Naive B cell (primary cell): ENCODE measurements at regions not wholly inside any gene's neighbourhood (a gene's known extent, or its start where the extent isn't known, plus 50 kb on each side); places are given as distances from the start of the nearest gene placed in this dataset.

Experiments
- ATAC-seq, 2 donors: fragments of 150-1000 bp; cut with Tn5 transposase; 2 replicates each; pipeline ENCODE4 v1.10.0; 2021; ENCODE audit warnings: low read depth in 2 of 2, mild to moderate bottlenecking in 2 of 2, moderate library complexity in 2 of 2
- DNase-seq: peaks from one replicate; pipeline ENCODE4 v3.0.0; 2022
- H3K27ac Mint-ChIP-seq, 6 donors: one replicate each; pipeline ENCODE4 v1.8.0; 2020 to 2022; ENCODE audit warnings: mild to moderate bottlenecking in 6 of 6, mixed read lengths in 6 of 6, moderate library complexity in 5 of 6, inconsistent platforms in 2 of 6
- H3K27me3 Mint-ChIP-seq, 3 donors: one replicate each; pipeline ENCODE4 v1.8.0; 2021 to 2022; ENCODE audit warnings: mixed read lengths in 3 of 3, mild to moderate bottlenecking in 1 of 3
- H3K36me3 Mint-ChIP-seq, 2 donors: one replicate each; pipeline ENCODE4 v1.8.0; 2020 to 2022; ENCODE audit warnings: mixed read lengths in 2 of 2, inconsistent platforms in 1 of 2, mild to moderate bottlenecking in 1 of 2
- H3K4me1 Mint-ChIP-seq, 3 donors: one replicate each; pipeline ENCODE4 v1.8.0; 2020 to 2022; ENCODE audit warnings: mixed read lengths in 3 of 3, inconsistent platforms in 1 of 3, mild to moderate bottlenecking in 1 of 3, moderate library complexity in 1 of 3
- H3K4me3 Mint-ChIP-seq, 8 donors: one replicate each; pipeline ENCODE4 v1.8.0; 2020 to 2022; ENCODE audit warnings: mild to moderate bottlenecking in 8 of 8, mixed read lengths in 8 of 8, moderate library complexity in 8 of 8, inconsistent platforms in 2 of 8
- H3K9me3 Mint-ChIP-seq, 7 donors: one replicate each; pipeline ENCODE4 v1.8.0; 2020 to 2022; ENCODE audit warnings: mixed read lengths in 7 of 7, mild to moderate bottlenecking in 5 of 7, inconsistent platforms in 2 of 7, moderate library complexity in 1 of 7

- Mint-ChIP-seq H3K27me3 (no peaks in the 10 kb centered on the region), H3K4me3 (no peak overlapping the region), H3K36me3 (no peaks in the 10 kb centered on the region), H3K4me1 (no peaks in the 10 kb centered on the region), H3K27ac (no peak overlapping the region), H3K9me3 (peaks cover 0 to 20% (median 2%) of the 10 kb centered on the region in 7 donors)
- ATAC-seq (no peak), DNase-seq (no peak)
Measured at GRCh38 chr12:34344851-34345522, 322.7 kb downstream of the ALG10 start.

DNA sequence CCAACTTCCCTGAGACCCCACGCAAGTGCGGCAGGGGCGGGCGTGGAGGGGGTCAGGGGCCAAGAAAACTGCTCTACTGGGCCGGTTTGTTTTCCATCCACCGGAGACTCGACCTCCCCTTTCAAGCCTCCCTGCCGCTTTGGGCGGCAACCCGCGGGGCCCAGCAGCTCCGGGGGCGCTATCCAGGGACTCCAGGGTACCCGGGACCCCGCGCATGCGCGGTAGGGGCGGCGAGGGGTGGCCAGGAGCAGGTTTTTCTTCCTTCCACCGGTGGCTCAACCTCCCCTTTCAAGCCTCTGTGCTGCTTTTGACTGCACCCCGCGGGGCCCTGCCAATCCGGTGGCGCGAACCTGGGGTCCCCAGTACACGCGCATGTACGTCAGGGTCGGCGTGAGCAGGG lies 323.5 kb downstream of the ALG10 start:
- Mint-ChIP-seq H3K4me1 (no peaks in the 10 kb centered on the region), H3K27ac (no peak overlapping the region), H3K36me3 (no peaks in the 10 kb centered on the region), H3K27me3 (no peaks in the 10 kb centered on the region), H3K9me3 (peaks cover 0 to 20% (median 2%) of the 10 kb centered on the region in 7 donors), H3K4me3 (no peak overlapping the region)
- ATAC-seq, result no peak
- DNase-seq, result no peak

GRCh38 chr12:34346372-34347034 lies 324.2 kb downstream of the ALG10 start:
- no peaks in the 10 kb centered on the region for H3K4me1 Mint-ChIP-seq
- H3K4me3 Mint-ChIP-seq, result no peak overlapping the region
- ATAC-seq, result no peak
- peaks cover 0 to 20% (median 2%) of the 10 kb centered on the region in 7 donors for H3K9me3 Mint-ChIP-seq
- peak overlapping the region in 1 of 6 donors; percentile 41 for H3K27ac Mint-ChIP-seq
- DNase-seq, result no peak
- no peaks in the 10 kb centered on the region for H3K36me3 Mint-ChIP-seq
- H3K27me3 Mint-ChIP-seq, result no peaks in the 10 kb centered on the region

- peak overlapping the region in 1 of 6 donors; percentile 72 for H3K27ac Mint-ChIP-seq
- peaks cover 0 to 16% (median 2%) of the 10 kb centered on the region in 7 donors for H3K9me3 Mint-ChIP-seq
- ATAC-seq (no peak), DNase-seq (no peak)
- no peaks in the 10 kb centered on the region for H3K27me3 Mint-ChIP-seq
- no peak overlapping the region for H3K4me3 Mint-ChIP-seq
- no peaks in the 10 kb centered on the region for H3K36me3 Mint-ChIP-seq
- no peaks in the 10 kb centered on the region for H3K4me1 Mint-ChIP-seq
Measured at GRCh38 chr12:34347367-34347766, 325.1 kb downstream of the ALG10 start.

DNA sequence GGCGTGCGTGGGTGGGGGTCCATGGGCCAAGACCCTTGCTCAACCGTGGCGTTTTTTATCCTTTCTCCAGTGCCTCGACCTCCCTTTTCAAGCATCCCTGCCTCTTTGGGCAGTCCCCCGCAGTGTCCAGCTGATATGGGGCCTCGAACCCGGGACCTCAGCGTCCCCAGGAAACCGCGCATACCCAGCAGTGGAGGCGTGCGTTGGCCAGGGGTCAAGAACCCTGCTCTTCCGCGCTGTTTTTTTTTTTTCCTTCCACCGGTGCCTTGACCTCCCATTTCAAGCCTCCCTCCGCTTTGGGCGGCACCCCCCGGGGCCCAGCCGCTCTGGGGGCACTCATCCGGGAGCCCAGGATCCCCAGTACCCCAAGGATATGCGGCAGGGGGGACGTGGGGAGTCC lies 325.8 kb downstream of the ALG10 start:
- Mint-ChIP-seq H3K27ac (no peak overlapping the region), H3K4me1 (no peaks in the 10 kb centered on the region)

GRCh38 chr12:34348836-34349672 lies 326.8 kb downstream of the ALG10 start:
- H3K36me3 Mint-ChIP-seq, result no peaks in the 10 kb centered on the region
- DNase-seq (no peak), ATAC-seq (no peak)
- H3K27me3 Mint-ChIP-seq, result no peaks in the 10 kb centered on the region
- H3K4me1 Mint-ChIP-seq, result no peaks in the 10 kb centered on the region
- H3K4me3 Mint-ChIP-seq, result no peak overlapping the region
- peaks cover 0 to 14% (median 2%) of the 10 kb centered on the region in 7 donors for H3K9me3 Mint-ChIP-seq
- H3K27ac Mint-ChIP-seq, result no peak overlapping the region

More for the DNA sequence above, 325.8 kb downstream of the ALG10 start:
- Mint-ChIP-seq H3K36me3 (no peaks in the 10 kb centered on the region), H3K9me3 (peaks cover 0 to 16% (median 2%) of the 10 kb centered on the region in 7 donors), H3K27me3 (no peaks in the 10 kb centered on the region), H3K4me3 (no peak overlapping the region)
- DNase-seq (no peak), ATAC-seq (no peak)

GRCh38 chr12:34349673-34349961 lies 327.3 kb downstream of the ALG10 start:
- Mint-ChIP-seq H3K9me3 (peaks cover 0 to 14% (median 2%) of the 10 kb centered on the region in 7 donors), H3K4me3 (no peak overlapping the region), H3K27ac (no peak overlapping the region), H3K27me3 (no peaks in the 10 kb centered on the region), H3K4me1 (no peaks in the 10 kb centered on the region), H3K36me3 (no peaks in the 10 kb centered on the region)
- ATAC-seq (no peak), DNase-seq (no peak)

DNA sequence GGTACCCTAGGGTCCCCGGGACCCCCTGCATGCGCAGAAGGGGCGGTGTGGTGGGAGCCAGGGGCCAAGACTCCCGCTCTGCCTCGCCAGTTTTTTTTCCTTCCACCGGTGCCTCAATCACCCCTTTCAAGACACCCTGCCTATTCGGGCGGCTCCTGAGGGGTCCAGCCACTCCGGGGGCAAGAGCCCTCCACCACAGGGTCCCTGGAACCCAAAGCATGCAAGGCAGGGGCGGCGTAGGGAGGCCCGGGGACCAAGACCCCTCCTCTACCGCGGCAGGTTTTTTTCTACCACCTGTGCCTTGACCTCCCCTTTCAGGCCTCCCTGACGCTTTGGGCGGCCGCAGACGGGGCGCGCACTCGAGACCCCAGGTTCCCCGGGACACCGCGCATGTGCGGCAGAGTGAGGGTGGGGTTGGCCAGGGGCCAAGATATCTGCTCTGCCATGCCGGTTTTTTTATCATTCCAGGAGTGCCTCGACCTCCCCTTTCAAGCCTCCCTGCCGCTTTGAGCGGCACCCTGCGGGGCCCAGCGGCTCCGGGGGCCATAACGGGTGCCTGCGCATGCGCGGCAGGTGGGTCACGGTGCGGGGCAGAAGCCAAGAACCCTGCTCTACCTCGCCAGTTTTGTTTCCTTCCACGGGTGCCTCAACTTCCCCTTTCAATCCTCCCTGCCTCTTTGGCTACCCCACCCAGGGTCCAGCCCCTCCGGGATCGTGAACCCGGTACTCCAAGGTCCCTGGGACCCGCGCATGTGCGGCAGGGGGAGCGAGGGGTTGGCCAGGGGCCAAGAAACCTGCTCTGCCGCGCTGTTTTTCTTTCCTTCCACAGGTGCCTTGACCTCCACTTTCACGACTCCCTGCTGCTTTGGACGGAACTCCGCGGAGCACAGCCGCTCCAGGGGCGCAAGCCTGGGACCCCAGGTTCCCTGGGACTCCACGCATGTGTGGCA lies 328.1 kb downstream of the ALG10 start:
- peaks cover 0 to 12% (median 2%) of the 10 kb centered on the region in 7 donors for H3K9me3 Mint-ChIP-seq
- H3K4me1 Mint-ChIP-seq, result no peaks in the 10 kb centered on the region
- H3K36me3 Mint-ChIP-seq, result no peaks in the 10 kb centered on the region
- ATAC-seq (no peak), DNase-seq (no peak)
- H3K4me3 Mint-ChIP-seq, result peak overlapping the region in 1 of 8 donors; percentile 35
- H3K27me3 Mint-ChIP-seq, result no peaks in the 10 kb centered on the region
- H3K27ac Mint-ChIP-seq, result peak overlapping the region in 1 of 6 donors; percentile 71

DNA sequence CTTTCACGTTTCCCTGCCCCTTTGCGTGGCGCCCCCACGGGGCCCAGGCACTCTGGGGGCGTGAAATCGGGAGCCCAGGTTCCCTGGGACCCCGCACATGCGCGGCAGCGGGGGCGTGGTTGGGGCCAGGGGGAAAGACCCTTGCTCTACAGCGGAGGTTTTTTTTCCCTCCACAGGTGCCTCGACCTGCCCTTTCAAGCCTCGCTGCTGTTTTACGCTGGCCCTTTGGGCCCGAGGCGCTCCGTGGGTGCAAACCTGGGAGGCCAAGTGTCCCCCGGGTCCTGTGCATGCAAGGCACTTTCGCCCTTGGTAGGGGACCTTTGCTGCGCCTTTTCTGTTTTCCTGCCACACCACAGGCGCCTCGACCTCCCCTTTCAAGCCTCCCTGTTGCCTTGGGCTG lies 329.8 kb downstream of the ALG10 start:
- peaks cover 0 to 10% (median 3%) of the 10 kb centered on the region in 7 donors for H3K9me3 Mint-ChIP-seq
- H3K36me3 Mint-ChIP-seq, result no peaks in the 10 kb centered on the region
- no peak for DNase-seq
- no peaks in the 10 kb centered on the region for H3K4me1 Mint-ChIP-seq
- H3K27ac Mint-ChIP-seq, result no peak overlapping the region
- H3K27me3 Mint-ChIP-seq, result no peaks in the 10 kb centered on the region
- no peak overlapping the region for H3K4me3 Mint-ChIP-seq
- ATAC-seq, result no peak

GRCh38 chr12:34354239-34355200 lies 332.2 kb downstream of the ALG10 start:
- Mint-ChIP-seq H3K36me3 (no peaks in the 10 kb centered on the region), H3K9me3 (peaks cover 0 to 11% (median 3%) of the 10 kb centered on the region in 7 donors), H3K4me3 (no peak overlapping the region), H3K27me3 (no peaks in the 10 kb centered on the region), H3K27ac (no peak overlapping the region), H3K4me1 (no peaks in the 10 kb centered on the region)
- DNase-seq, result no peak
- ATAC-seq, result no peak

DNA sequence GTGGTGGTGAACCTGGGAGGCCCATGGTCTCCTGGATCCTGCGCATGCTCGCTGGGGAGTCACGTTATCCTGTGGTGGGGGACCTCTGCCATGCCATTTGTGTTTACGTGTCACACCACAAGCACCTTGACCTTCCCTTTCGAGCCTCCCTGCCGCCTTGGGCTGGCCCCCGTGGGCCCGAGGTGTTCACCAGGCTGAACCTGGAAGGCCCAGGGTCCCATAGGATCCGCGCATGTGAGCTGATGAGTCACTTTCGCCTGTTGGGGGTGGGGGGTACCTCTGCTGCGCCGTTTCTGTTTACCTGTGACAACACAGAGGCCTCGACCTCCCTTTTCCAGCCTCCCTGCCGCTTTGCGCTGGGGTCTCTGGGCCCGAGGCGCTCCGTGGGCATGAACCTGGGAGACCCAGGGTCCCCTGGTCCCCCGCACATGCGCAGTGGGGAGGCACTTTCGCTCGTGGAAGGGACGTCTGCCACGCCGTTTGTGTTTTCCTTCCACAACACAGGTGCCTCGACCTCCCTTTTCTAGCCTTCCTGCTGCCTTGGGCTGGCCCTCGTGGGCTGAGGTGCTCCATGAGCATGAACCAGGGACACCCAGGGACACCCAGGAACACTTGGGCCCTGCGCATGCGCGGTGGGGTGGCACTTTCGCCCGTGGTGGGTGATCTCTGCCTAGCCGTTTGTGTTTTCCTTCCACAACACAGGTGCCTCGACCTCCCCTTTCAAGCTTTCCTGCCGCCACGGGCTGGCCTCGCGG lies 334.1 kb downstream of the ALG10 start:
- Mint-ChIP-seq H3K4me3 (no peak overlapping the region), H3K27ac (no peak overlapping the region), H3K9me3 (peaks cover 0 to 18% (median 4%) of the 10 kb centered on the region in 7 donors), H3K27me3 (no peaks in the 10 kb centered on the region), H3K4me1 (no peaks in the 10 kb centered on the region), H3K36me3 (peaks cover 0 to 2% of the 10 kb centered on the region in 2 donors)
- DNase-seq (no peak), ATAC-seq (no peak)

DNA sequence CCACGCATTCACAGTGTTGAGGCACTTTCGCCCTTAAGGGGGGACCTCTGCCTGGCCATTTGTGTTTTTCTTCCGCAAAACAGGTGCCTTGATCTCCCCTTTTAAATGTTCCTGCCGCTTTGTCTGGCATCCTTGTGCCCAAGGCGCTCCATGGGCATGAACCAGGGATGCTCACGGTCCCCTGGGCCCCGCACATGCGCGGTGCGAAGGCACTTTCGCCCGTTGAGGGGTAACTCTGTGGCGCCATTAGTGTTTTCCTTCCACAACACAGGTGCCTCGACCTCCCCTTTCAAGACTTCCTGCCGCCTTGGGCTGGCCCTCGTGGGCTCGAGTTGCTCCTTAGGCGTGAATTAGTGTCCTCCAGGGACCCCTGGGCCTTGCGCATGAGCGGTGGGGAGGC lies 335.5 kb downstream of the ALG10 start:
- DNase-seq (no peak), ATAC-seq (no peak)
- no peak overlapping the region for H3K27ac Mint-ChIP-seq
- peaks cover 0 to 12% of the 10 kb centered on the region in 2 donors for H3K36me3 Mint-ChIP-seq
- H3K9me3 Mint-ChIP-seq, result peaks cover 0 to 26% (median 8%) of the 10 kb centered on the region in 7 donors
- no peaks in the 10 kb centered on the region for H3K4me1 Mint-ChIP-seq
- H3K4me3 Mint-ChIP-seq, result no peak overlapping the region
- no peaks in the 10 kb centered on the region for H3K27me3 Mint-ChIP-seq
